ENCODE measurements at regions not wholly inside any gene's neighbourhood (a gene's known extent, or its start where the extent isn't known, plus 50 kb on each side); places are given as distances from the start of the nearest gene placed in this dataset.

DNA sequence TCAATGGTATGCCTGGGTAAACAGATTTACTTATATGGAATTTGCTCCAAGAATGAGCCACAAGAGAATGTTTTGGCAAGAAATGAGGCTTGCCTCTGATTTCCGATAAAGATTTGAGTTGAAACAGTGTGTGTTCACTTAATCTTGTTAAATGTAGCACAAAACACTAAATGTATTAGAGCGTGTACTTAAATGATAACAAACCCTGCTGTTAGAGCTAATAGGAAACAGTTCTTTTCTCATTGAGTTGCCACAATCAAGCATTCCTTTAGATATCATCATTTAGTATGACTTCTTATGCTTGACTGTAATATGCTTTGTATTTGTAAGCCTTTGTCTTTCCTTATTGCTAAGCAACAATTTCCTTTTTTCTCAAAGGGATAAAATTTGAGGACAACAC is 353.6 kb upstream of the ZNF717 start:
- Histone ChIP-seq H3K27me3 (no peaks in the 10 kb centered on the region), H3K36me3 (no peaks in the 10 kb centered on the region), H3K4me3 (no peak overlapping the region), H3K27ac (no peak overlapping the region), H3K9me3 (no peaks in the 10 kb centered on the region), H3K4me1 (no peaks in the 10 kb centered on the region)
- intact Hi-C loops (cut with DNase I; ENCODE audit: low total_unique reads), result no loop called here
- TF ChIP-seq POLR2A (IDR thresholded peaks at IDR 0.05), result no peak
- TF ChIP-seq, protein P1, sequence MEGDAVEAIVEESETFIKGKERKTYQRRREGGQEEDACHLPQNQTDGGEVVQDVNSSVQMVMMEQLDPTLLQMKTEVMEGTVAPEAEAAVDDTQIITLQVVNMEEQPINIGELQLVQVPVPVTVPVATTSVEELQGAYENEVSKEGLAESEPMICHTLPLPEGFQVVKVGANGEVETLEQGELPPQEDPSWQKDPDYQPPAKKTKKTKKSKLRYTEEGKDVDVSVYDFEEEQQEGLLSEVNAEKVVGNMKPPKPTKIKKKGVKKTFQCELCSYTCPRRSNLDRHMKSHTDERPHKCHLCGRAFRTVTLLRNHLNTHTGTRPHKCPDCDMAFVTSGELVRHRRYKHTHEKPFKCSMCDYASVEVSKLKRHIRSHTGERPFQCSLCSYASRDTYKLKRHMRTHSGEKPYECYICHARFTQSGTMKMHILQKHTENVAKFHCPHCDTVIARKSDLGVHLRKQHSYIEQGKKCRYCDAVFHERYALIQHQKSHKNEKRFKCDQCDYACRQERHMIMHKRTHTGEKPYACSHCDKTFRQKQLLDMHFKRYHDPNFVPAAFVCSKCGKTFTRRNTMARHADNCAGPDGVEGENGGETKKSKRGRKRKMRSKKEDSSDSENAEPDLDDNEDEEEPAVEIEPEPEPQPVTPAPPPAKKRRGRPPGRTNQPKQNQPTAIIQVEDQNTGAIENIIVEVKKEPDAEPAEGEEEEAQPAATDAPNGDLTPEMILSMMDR (IDR thresholded peaks at IDR 0.05 in 4 of 5, conservative IDR thresholded peaks at IDR 0.05 in 1 of 5), result no peak
- DNase-seq, result no peak
- no peak for ATAC-seq
- in situ Hi-C loops (cut with MboI; ENCODE audit: low sequenced_read_pairs in 4 of 4), result no loop called here

DNA sequence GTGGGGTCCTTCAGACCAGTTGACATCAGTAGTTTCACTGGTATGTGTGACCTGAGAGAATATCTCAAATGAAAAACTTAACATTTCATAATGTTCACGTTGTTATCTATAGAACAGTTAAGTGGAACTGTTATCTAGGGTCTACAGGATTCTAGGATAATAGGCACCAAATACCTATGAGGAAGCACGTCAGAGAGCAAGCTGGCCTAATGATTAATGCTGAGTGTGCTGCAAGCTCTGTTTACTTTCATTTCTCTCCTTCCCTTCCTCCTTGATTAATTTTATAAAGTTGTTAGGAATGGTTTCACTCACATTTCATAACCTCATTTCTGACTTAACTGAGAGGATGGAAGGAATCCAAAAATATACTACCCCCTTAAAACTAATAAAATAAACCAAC is 362.5 kb upstream of the ZNF717 start:
- in situ Hi-C loops (cut with MboI; ENCODE audit: low sequenced_read_pairs in 4 of 4) (no loop called here), intact Hi-C loops (cut with DNase I; ENCODE audit: low total_unique reads) (no loop called here)
- DNase-seq (no peak), ATAC-seq (no peak)
- no peaks in the 10 kb centered on the region for H3K4me1 ChIP-seq
- H3K9me3 ChIP-seq, result no peaks in the 10 kb centered on the region
- H3K27me3 ChIP-seq, result no peaks in the 10 kb centered on the region
- TF ChIP-seq, protein P1 (IDR thresholded peaks at IDR 0.05 in 4 of 5, conservative IDR thresholded peaks at IDR 0.05 in 1 of 5), result no peak
- TF ChIP-seq POLR2A (IDR thresholded peaks at IDR 0.05), result no peak
- no peak overlapping the region for H3K4me3 ChIP-seq
- no peaks in the 10 kb centered on the region for H3K36me3 ChIP-seq
- no peak overlapping the region for H3K27ac ChIP-seq

DNA sequence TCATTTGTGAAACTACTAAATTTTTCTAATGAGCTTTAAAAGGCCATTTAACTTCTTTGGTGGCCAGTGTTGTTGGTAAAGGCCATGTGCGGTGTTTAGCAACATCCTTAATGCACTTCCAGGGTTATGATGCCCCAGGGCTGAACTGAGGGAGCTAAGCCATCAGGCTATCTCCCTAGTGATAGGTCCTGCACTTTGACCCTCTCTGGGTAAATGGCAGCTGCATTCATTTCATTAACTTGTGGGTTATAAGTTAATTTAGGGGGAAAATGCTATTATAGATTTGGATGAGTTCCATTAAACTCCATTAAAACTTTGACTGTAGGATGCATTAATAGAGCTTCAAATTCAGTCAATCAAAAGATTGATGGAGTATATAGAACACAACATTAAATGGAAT is 366.7 kb upstream of the ZNF717 start:
- H3K9me3 ChIP-seq, result no peaks in the 10 kb centered on the region
- H3K27me3 ChIP-seq, result no peaks in the 10 kb centered on the region
- no peak for DNase-seq
- H3K36me3 ChIP-seq, result no peaks in the 10 kb centered on the region
- no peak overlapping the region for H3K4me3 ChIP-seq
- intact Hi-C loops (cut with DNase I; ENCODE audit: low total_unique reads) (no loop called here), in situ Hi-C loops (cut with MboI; ENCODE audit: low sequenced_read_pairs in 4 of 4) (no loop called here)
- H3K27ac ChIP-seq, result no peak overlapping the region
- TF ChIP-seq, protein P1 (IDR thresholded peaks at IDR 0.05 in 4 of 5, conservative IDR thresholded peaks at IDR 0.05 in 1 of 5), result no peak
- no peak for TF ChIP-seq POLR2A (IDR thresholded peaks at IDR 0.05)
- no peak for ATAC-seq
- no peaks in the 10 kb centered on the region for H3K4me1 ChIP-seq

DNA sequence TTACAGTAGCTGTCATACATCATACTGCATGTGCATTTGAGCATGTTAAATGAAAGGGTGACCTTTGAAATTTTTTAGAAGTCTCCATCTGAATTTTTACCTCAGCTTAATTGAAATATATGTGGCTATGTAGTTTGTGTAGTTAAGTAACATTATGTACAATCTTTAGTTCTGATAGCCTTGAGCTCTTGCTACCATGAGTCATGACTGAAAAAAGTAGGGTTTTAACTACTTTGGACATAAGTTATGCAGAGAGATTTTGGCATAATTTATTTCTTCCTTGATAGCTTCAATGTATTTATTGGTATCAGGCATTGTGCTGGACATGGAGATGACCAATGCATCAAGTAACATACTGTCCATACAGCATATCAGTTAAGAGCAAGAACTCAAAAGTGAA is 376.5 kb upstream of the ZNF717 start:
- Histone ChIP-seq H3K27me3 (no peaks in the 10 kb centered on the region), H3K4me3 (no peak overlapping the region), H3K27ac (no peak overlapping the region), H3K36me3 (no peaks in the 10 kb centered on the region), H3K4me1 (no peaks in the 10 kb centered on the region), H3K9me3 (no peaks in the 10 kb centered on the region)
- in situ Hi-C loops (cut with MboI; ENCODE audit: low sequenced_read_pairs in 4 of 4) (no loop called here), intact Hi-C loops (cut with DNase I; ENCODE audit: low total_unique reads) (no loop called here)
- TF ChIP-seq, protein P1 (IDR thresholded peaks at IDR 0.05 in 4 of 5, conservative IDR thresholded peaks at IDR 0.05 in 1 of 5), result no peak
- no peak for TF ChIP-seq POLR2A (IDR thresholded peaks at IDR 0.05)
- ATAC-seq (no peak), DNase-seq (no peak)

DNA sequence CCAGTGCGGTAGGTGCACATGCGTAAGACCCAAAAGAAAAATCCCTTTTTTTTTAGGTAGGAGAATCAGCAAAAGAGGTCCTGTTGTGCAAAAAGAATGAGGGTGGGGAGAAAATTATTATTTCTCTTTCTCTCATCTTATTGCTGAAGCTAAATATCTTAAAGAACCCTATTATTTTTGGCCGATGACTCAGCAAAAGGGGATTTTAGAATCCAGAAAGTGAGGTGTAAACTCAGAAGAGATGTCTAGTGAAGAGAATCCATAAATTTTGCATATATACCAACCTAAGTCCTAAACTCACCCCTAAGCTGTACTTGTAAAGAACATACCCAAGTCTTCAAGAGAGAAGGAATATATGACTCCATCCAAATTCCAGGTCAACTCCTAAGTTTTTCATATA is 386.3 kb upstream of the ZNF717 start:
- H3K4me1 ChIP-seq, result no peaks in the 10 kb centered on the region
- H3K27ac ChIP-seq, result no peak overlapping the region
- no peaks in the 10 kb centered on the region for H3K27me3 ChIP-seq
- intact Hi-C loops (cut with DNase I; ENCODE audit: low total_unique reads) (no loop called here), in situ Hi-C loops (cut with MboI; ENCODE audit: low sequenced_read_pairs in 4 of 4) (no loop called here)
- DNase-seq, result no peak
- no peaks in the 10 kb centered on the region for H3K36me3 ChIP-seq
- peaks cover 0 to 4% (median 0%) of the 10 kb centered on the region in 3 donors for H3K9me3 ChIP-seq
- TF ChIP-seq, protein P1 (IDR thresholded peaks at IDR 0.05 in 4 of 5, conservative IDR thresholded peaks at IDR 0.05 in 1 of 5), result no peak
- TF ChIP-seq POLR2A (IDR thresholded peaks at IDR 0.05), result no peak
- no peak for ATAC-seq
- no peak overlapping the region for H3K4me3 ChIP-seq
